PC-9 (cell line): ENCODE measurements at regions not wholly inside any gene's neighbourhood (a gene's known extent, or its start where the extent isn't known, plus 50 kb on each side); places are given as distances from the start of the nearest gene placed in this dataset.

Experiments
- BruUV-seq: library from RNA; stranded (reverse); fragments of 400-500 nt; replicated peaks from 2 replicates; lab custom pipeline; 2021; lab: Mats Ljungman, UMichigan
- CTCF ChIA-PET: fragments of 300-600 bp; sonication (Branson Sonifier 250); formaldehyde crosslinking; loops from one replicate; lab custom pipeline; 2022; ENCODE audit warnings: antibody characterized with exemption; lab: Charles Lee
- POLR2A ChIA-PET: fragments of 300-600 bp; sonication (Branson Sonifier 250); formaldehyde crosslinking; loops from one replicate; lab custom pipeline; 2022; ENCODE audit warnings: antibody characterized with exemption; ENCODE audit not compliant: unreplicated experiment; lab: Charles Lee
- DNase-seq, 2 experiments: peaks; one replicate each; pipeline versions ENCODE4 v3.0.0 to v3.0.0-alpha.2; 2015 to 2022; ENCODE audit warnings: mixed read lengths in 1 of 2
- H2AFZ ChIP-seq: fragments of 200-600 bp; sonication (generic); 2 replicates; pipeline ENCODE4 v1.8.1; 2017; ENCODE audit warnings: antibody characterized with exemption
- H3F3A ChIP-seq: fragments of 200-600 bp; sonication (generic); 2 replicates; pipeline ENCODE4 v1.8.1; 2017; ENCODE audit warnings: antibody characterized with exemption, mild to moderate bottlenecking, low read depth; ENCODE audit not compliant: insufficient read depth
- H3K27ac ChIP-seq: fragments of 200-600 bp; sonication (generic); 2 replicates; pipeline ENCODE4 v1.6.1; 2016; ENCODE audit warnings: mixed run types
- H3K27me3 ChIP-seq: fragments of 200-600 bp; sonication (generic); 2 replicates; pipeline ENCODE4 v1.6.1; 2016; ENCODE audit warnings: low read depth, mixed run types; ENCODE audit not compliant: insufficient read depth
- H3K36me3 ChIP-seq: fragments of 200-600 bp; sonication (generic); 2 replicates; pipeline ENCODE4 v1.6.1; 2016; ENCODE audit warnings: low read depth, mixed run types
- H3K4me1 ChIP-seq: fragments of 200-600 bp; sonication (generic); replicated peaks from 2 replicates; pipeline ENCODE4 v1.6.1; 2016; ENCODE audit warnings: mixed run types; ENCODE audit not compliant: insufficient read depth
- H3K4me2 ChIP-seq: fragments of 200-600 bp; sonication (generic); 2 replicates; pipeline ENCODE4 v1.6.1; 2017; ENCODE audit warnings: mixed run types
- H3K4me3 ChIP-seq: fragments of 200-600 bp; sonication (generic); 2 replicates; pipeline ENCODE4 v1.6.1; 2016; ENCODE audit warnings: mixed run types
- H3K79me2 ChIP-seq: fragments of 200-600 bp; sonication (generic); 2 replicates; pipeline ENCODE4 v1.6.1; 2017; ENCODE audit warnings: low read depth, mixed run types
- H3K9me2 ChIP-seq: fragments of 200-600 bp; sonication (generic); 2 replicates; pipeline ENCODE4 v1.8.1; 2017; ENCODE audit warnings: mild to moderate bottlenecking; ENCODE audit not compliant: insufficient read depth
- H3K9me3 ChIP-seq: fragments of 200-600 bp; sonication (generic); 2 replicates; pipeline ENCODE4 v1.8.1; 2016; ENCODE audit warnings: low read depth; ENCODE audit not compliant: insufficient read depth
- H4K20me1 ChIP-seq: fragments of 200-600 bp; sonication (generic); 2 replicates; pipeline ENCODE4 v1.8.1; 2017; ENCODE audit not compliant: insufficient read depth
- EZH2 ChIP-seq: fragments of 200-600 bp; sonication (generic); IDR thresholded peaks from 2 replicates; pipeline ENCODE4 v1.8.0; 2017; ENCODE audit warnings: antibody characterized with exemption, low read depth
- intact Hi-C: fragments of 100-400 bp; cut with micrococcal nuclease; formaldehyde crosslinking; loops from one replicate; pipeline ENCODE4 v1.10.0; 2022; ENCODE audit not compliant: unreplicated experiment
- TF ChIP-seq, protein P1 (sequence below): fragments of 200-600 bp; sonication (generic); conservative IDR thresholded peaks from 2 replicates; pipeline ENCODE4 v1.6.1; 2017; ENCODE audit warnings: mixed run types, antibody characterized with exemption, mild to moderate bottlenecking, moderate library complexity

- Histone ChIP-seq H3K4me2 (no peak overlapping the region), H2AFZ (no peak overlapping the region), H3K27me3 (no peaks in the 10 kb centered on the region), H3F3A (no peaks in the 10 kb centered on the region), H3K9me2 (no peaks in the 10 kb centered on the region), H3K36me3 (no peaks in the 10 kb centered on the region), H3K4me1 (no peaks in the 10 kb centered on the region), H3K27ac (no peak overlapping the region), H3K4me3 (no peak overlapping the region), H3K9me3 (no peaks in the 10 kb centered on the region), H3K79me2 (no peaks in the 10 kb centered on the region), H4K20me1 (no peaks in the 10 kb centered on the region)
- intact Hi-C loops = no loop called here
- TF ChIP-seq, protein P1, sequence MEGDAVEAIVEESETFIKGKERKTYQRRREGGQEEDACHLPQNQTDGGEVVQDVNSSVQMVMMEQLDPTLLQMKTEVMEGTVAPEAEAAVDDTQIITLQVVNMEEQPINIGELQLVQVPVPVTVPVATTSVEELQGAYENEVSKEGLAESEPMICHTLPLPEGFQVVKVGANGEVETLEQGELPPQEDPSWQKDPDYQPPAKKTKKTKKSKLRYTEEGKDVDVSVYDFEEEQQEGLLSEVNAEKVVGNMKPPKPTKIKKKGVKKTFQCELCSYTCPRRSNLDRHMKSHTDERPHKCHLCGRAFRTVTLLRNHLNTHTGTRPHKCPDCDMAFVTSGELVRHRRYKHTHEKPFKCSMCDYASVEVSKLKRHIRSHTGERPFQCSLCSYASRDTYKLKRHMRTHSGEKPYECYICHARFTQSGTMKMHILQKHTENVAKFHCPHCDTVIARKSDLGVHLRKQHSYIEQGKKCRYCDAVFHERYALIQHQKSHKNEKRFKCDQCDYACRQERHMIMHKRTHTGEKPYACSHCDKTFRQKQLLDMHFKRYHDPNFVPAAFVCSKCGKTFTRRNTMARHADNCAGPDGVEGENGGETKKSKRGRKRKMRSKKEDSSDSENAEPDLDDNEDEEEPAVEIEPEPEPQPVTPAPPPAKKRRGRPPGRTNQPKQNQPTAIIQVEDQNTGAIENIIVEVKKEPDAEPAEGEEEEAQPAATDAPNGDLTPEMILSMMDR = peak; percentile 60
- TF ChIP-seq EZH2 = no peak
- POLR2A ChIA-PET = no interaction called here
- no peak for DNase-seq
- no TSS peak for BruUV-seq
- CTCF ChIA-PET = no interaction called here
Measured at GRCh38 chr3:84077479-84077878, 881.3 kb upstream of the CADM2 start.

DNA sequence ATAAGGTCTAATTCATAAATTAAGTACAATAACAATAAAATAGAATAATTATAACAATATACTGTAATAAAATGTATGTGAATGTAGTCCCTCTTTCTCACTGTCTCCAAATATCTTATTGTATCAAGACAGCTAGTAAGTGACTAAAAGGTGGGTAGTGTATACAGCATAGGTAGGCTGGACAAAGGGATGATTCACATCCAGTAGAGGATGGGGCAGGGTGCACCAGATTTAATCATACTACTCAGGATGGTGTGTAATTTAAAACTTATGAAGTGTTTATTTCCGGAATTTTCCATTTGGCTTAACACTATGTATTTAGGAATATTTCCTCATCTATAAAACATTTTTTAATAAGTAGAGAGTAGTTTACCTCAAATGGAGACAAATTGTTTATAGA, 876.1 kb upstream of the CADM2 start:
- Histone ChIP-seq H3K4me2 (no peak overlapping the region), H3K36me3 (no peaks in the 10 kb centered on the region), H3K9me3 (no peaks in the 10 kb centered on the region), H3K79me2 (no peaks in the 10 kb centered on the region), H3K27me3 (no peaks in the 10 kb centered on the region), H3K4me3 (no peak overlapping the region), H4K20me1 (no peaks in the 10 kb centered on the region), H3K27ac (no peak overlapping the region), H3F3A (no peaks in the 10 kb centered on the region), H3K9me2 (no peaks in the 10 kb centered on the region), H2AFZ (no peak overlapping the region), H3K4me1 (no peaks in the 10 kb centered on the region)
- intact Hi-C loops = no loop called here
- ChIA-PET POLR2A (no interaction called here), CTCF (no interaction called here)
- BruUV-seq = no TSS peak
- TF ChIP-seq, protein P1 = no peak
- no peak for TF ChIP-seq EZH2
- DNase-seq = no peak

DNA sequence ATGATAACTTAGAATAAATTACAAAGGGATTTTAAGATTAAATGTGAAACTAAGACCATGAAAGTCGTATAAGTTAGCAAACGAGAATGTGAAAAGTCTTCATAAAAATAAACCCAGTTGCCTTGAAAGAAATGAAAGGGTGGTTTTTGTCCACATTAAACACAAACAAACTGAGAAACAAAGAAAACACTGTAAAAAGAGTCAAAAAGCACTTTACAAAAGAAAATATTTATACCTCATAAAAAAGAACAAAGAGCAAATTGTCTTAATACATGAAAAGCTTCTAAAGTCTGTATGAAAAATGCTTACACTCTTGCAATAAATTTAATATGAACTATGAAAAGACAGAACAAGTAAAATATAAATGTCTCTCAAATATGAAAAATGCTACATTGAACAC, 865.9 kb upstream of the CADM2 start:
- no peak for TF ChIP-seq EZH2
- TF ChIP-seq, protein P1 = no peak
- Histone ChIP-seq H4K20me1 (no peaks in the 10 kb centered on the region; the same call in 1 of the 2 replicates), H3K9me2 (0 out of 2 replicates have a peak, but pooled peaks cover 2% of the 10 kb centered on the region), H3K27me3 (no peaks in the 10 kb centered on the region), H3K4me2 (no peak overlapping the region), H3K36me3 (no peaks in the 10 kb centered on the region), H3K4me3 (no peak overlapping the region), H3F3A (no peaks in the 10 kb centered on the region), H2AFZ (peak overlapping the region; percentile 43; the same call in 1 of the 2 replicates), H3K9me3 (no peaks in the 10 kb centered on the region), H3K79me2 (no peaks in the 10 kb centered on the region), H3K4me1 (no peaks in the 10 kb centered on the region), H3K27ac (no peak overlapping the region)
- no TSS peak for BruUV-seq
- intact Hi-C loops = no loop called here
- ChIA-PET CTCF (no interaction called here), POLR2A (no interaction called here)
- no peak for DNase-seq
